HG03159 (cell line): ENCODE measurements at regions not wholly inside any gene's neighbourhood (a gene's known extent, or its start where the extent isn't known, plus 50 kb on each side); places are given as distances from the start of the nearest gene placed in this dataset.

Source experiments
- ATAC-seq: cut with Tn5 transposase; IDR thresholded peaks from one replicate; pipeline ENCODE4 v1.9.1; 2021; ENCODE audit warnings: mild to moderate bottlenecking, moderate library complexity; ENCODE audit not compliant: unreplicated experiment

- ATAC-seq: no peak
Observed at GRCh38 chr16:48950184-48950583, 331.5 kb downstream of the CBLN1 start.

GRCh38 chr16:48949636-48950035 lies 332.0 kb downstream of the CBLN1 start:
- ATAC-seq: no peak

- ATAC-seq: no peak
Observed at GRCh38 chr16:48948911-48949310, 332.7 kb downstream of the CBLN1 start.

GRCh38 chr16:48947371-48947713 lies 334.3 kb downstream of the CBLN1 start:
- ATAC-seq: no peak

- ATAC-seq: no peak
Observed at GRCh38 chr16:48946686-48947370, 334.8 kb downstream of the CBLN1 start.

GRCh38 chr16:48942996-48943395 lies 333.0 kb upstream of the N4BP1 start:
- ATAC-seq: no peak

GRCh38 chr16:48936811-48937210 lies 326.8 kb upstream of the N4BP1 start:
- ATAC-seq: no peak

- no peak for ATAC-seq
Observed at GRCh38 chr16:48932216-48932855, 322.4 kb upstream of the N4BP1 start.

- ATAC-seq: no peak
Observed at GRCh38 chr16:48930951-48931553, 321.1 kb upstream of the N4BP1 start.

- no peak for ATAC-seq
Observed at GRCh38 chr16:48919791-48920190, 309.8 kb upstream of the N4BP1 start.

- ATAC-seq: no peak
Observed at GRCh38 chr16:48918520-48919258, 308.7 kb upstream of the N4BP1 start.

- no peak for ATAC-seq
Observed at GRCh38 chr16:48916566-48916965, 306.6 kb upstream of the N4BP1 start.

GRCh38 chr16:48914070-48914469 lies 304.1 kb upstream of the N4BP1 start:
- ATAC-seq: no peak

GRCh38 chr16:48913384-48913783 lies 303.4 kb upstream of the N4BP1 start:
- no peak for ATAC-seq

- ATAC-seq: no peak
Observed at GRCh38 chr16:48912360-48912759, 302.4 kb upstream of the N4BP1 start.

- ATAC-seq: no peak
Observed at GRCh38 chr16:48911700-48912099, 301.7 kb upstream of the N4BP1 start.

GRCh38 chr16:48910214-48910613 lies 300.2 kb upstream of the N4BP1 start:
- ATAC-seq: no peak

GRCh38 chr16:48909231-48909630 lies 299.3 kb upstream of the N4BP1 start:
- no peak for ATAC-seq

- ATAC-seq: no peak
Observed at GRCh38 chr16:48907906-48908634, 298.1 kb upstream of the N4BP1 start.

- ATAC-seq: no peak
Observed at GRCh38 chr16:48905632-48906505, 295.9 kb upstream of the N4BP1 start.
